Activated T-cell treated with anti-CD3 and anti-CD28 coated beads, Interleukin-2, amount 50 U/mL, for 72 hours (primary cell): ENCODE measurements at regions not wholly inside any gene's neighbourhood (a gene's known extent, or its start where the extent isn't known, plus 50 kb on each side); places are given as distances from the start of the nearest gene placed in this dataset.

ENCODE experiments used
- ATAC-seq, 2 donors: fragments of 150-1000 bp; cut with Tn5 transposase; replicated peaks in 1 of 2; 2 replicates each; pipeline ENCODE4 v1.10.0; 2021; ENCODE audit warnings: moderate library complexity in 2 of 2, mild to moderate bottlenecking in 1 of 2
- DNase-seq, 2 donors: peaks; one replicate each; pipeline ENCODE4 v3.0.0; 2021 to 2022; ENCODE audit warnings: mixed read lengths in 1 of 2
- H3K27ac Mint-ChIP-seq: one replicate; pipeline ENCODE4 v1.8.0; 2022; ENCODE audit warnings: mild to moderate bottlenecking, moderate library complexity, mixed read lengths
- H3K27me3 Mint-ChIP-seq: one replicate; pipeline ENCODE4 v1.8.0; 2022; ENCODE audit warnings: low read depth, mixed read lengths
- H3K36me3 Mint-ChIP-seq, 2 donors: one replicate each; pipeline ENCODE4 v1.8.0; 2022; ENCODE audit warnings: mixed read lengths in 2 of 2, mild to moderate bottlenecking in 1 of 2; ENCODE audit not compliant: insufficient read depth in 2 of 2
- H3K4me1 Mint-ChIP-seq: one replicate; pipeline ENCODE4 v1.8.0; 2022; ENCODE audit warnings: low read depth, mixed read lengths
- H3K4me3 Mint-ChIP-seq, 2 donors: one replicate each; pipeline ENCODE4 v1.8.0; 2022; ENCODE audit warnings: mild to moderate bottlenecking in 2 of 2, mixed read lengths in 2 of 2, moderate library complexity in 2 of 2
- H3K9me3 Mint-ChIP-seq, 2 donors: one replicate each; pipeline ENCODE4 v1.8.0; 2022; ENCODE audit warnings: mixed read lengths in 2 of 2

GRCh38 chr6:119980802-119981201 lies 631.2 kb upstream of the MAN1A1 start:
- H3K27ac Mint-ChIP-seq = no peak overlapping the region
- H3K4me3 Mint-ChIP-seq = no peak overlapping the region
- no peaks in the 10 kb centered on the region for H3K36me3 Mint-ChIP-seq
- no peaks in the 10 kb centered on the region for H3K27me3 Mint-ChIP-seq
- no peak for ATAC-seq
- H3K9me3 Mint-ChIP-seq = no peaks in the 10 kb centered on the region
- DNase-seq = no peak
- H3K4me1 Mint-ChIP-seq = no peaks in the 10 kb centered on the region

- no peak for DNase-seq
- ATAC-seq = no peak
- H3K27me3 Mint-ChIP-seq = no peaks in the 10 kb centered on the region
- no peak overlapping the region for H3K4me3 Mint-ChIP-seq
- no peaks in the 10 kb centered on the region for H3K36me3 Mint-ChIP-seq
- no peaks in the 10 kb centered on the region for H3K9me3 Mint-ChIP-seq
- H3K4me1 Mint-ChIP-seq = no peaks in the 10 kb centered on the region
- H3K27ac Mint-ChIP-seq = no peak overlapping the region
These were observed 630.3 kb upstream of the MAN1A1 start for GRCh38 chr6:119979862-119980261.

- ATAC-seq (no peak), DNase-seq (no peak)
- Mint-ChIP-seq H3K27me3 (no peaks in the 10 kb centered on the region), H3K27ac (no peak overlapping the region), H3K4me1 (no peaks in the 10 kb centered on the region), H3K4me3 (no peak overlapping the region), H3K36me3 (no peaks in the 10 kb centered on the region), H3K9me3 (no peaks in the 10 kb centered on the region)
These were observed 628.8 kb upstream of the MAN1A1 start for GRCh38 chr6:119978274-119978889.

- no peaks in the 10 kb centered on the region for H3K27me3 Mint-ChIP-seq
- no peaks in the 10 kb centered on the region for H3K36me3 Mint-ChIP-seq
- H3K9me3 Mint-ChIP-seq = no peaks in the 10 kb centered on the region
- H3K27ac Mint-ChIP-seq = no peak overlapping the region
- DNase-seq = no peak
- H3K4me3 Mint-ChIP-seq = no peak overlapping the region
- no peaks in the 10 kb centered on the region for H3K4me1 Mint-ChIP-seq
- no peak for ATAC-seq
These were observed 625.0 kb upstream of the MAN1A1 start for GRCh38 chr6:119974430-119975159.

- no peaks in the 10 kb centered on the region for H3K9me3 Mint-ChIP-seq
- H3K27ac Mint-ChIP-seq = no peak overlapping the region
- H3K4me3 Mint-ChIP-seq = no peak overlapping the region
- ATAC-seq = no peak
- DNase-seq = peak; percentile 15 to 34
- no peaks in the 10 kb centered on the region for H3K27me3 Mint-ChIP-seq
- no peaks in the 10 kb centered on the region for H3K36me3 Mint-ChIP-seq
- no peaks in the 10 kb centered on the region for H3K4me1 Mint-ChIP-seq
These were observed 616.9 kb upstream of the MAN1A1 start for GRCh38 chr6:119966484-119966883.

- no peaks in the 10 kb centered on the region for H3K27me3 Mint-ChIP-seq
- DNase-seq = no peak
- H3K4me1 Mint-ChIP-seq = no peaks in the 10 kb centered on the region
- no peak overlapping the region for H3K4me3 Mint-ChIP-seq
- no peak for ATAC-seq
- no peaks in the 10 kb centered on the region for H3K9me3 Mint-ChIP-seq
- H3K27ac Mint-ChIP-seq = no peak overlapping the region
- H3K36me3 Mint-ChIP-seq = no peaks in the 10 kb centered on the region
These were observed 616.3 kb upstream of the MAN1A1 start for GRCh38 chr6:119965900-119966299.

- Mint-ChIP-seq H3K4me1 (no peaks in the 10 kb centered on the region), H3K36me3 (no peaks in the 10 kb centered on the region), H3K9me3 (no peaks in the 10 kb centered on the region), H3K27ac (no peak overlapping the region), H3K4me3 (no peak overlapping the region), H3K27me3 (no peaks in the 10 kb centered on the region)
- DNase-seq (no peak), ATAC-seq (no peak)
These were observed 615.4 kb upstream of the MAN1A1 start for GRCh38 chr6:119965008-119965407.

- ATAC-seq = no peak
- no peaks in the 10 kb centered on the region for H3K27me3 Mint-ChIP-seq
- no peak overlapping the region for H3K27ac Mint-ChIP-seq
- no peak overlapping the region for H3K4me3 Mint-ChIP-seq
- H3K9me3 Mint-ChIP-seq = no peaks in the 10 kb centered on the region
- no peak for DNase-seq
- H3K4me1 Mint-ChIP-seq = no peaks in the 10 kb centered on the region
- no peaks in the 10 kb centered on the region for H3K36me3 Mint-ChIP-seq
These were observed 612.9 kb upstream of the MAN1A1 start for GRCh38 chr6:119962505-119962904.

GRCh38 chr6:119961450-119961849 lies 611.9 kb upstream of the MAN1A1 start:
- ATAC-seq (no peak), DNase-seq (no peak)
- H3K4me1 Mint-ChIP-seq = no peaks in the 10 kb centered on the region

GRCh38 chr6:119960456-119960855 lies 610.9 kb upstream of the MAN1A1 start:
- Mint-ChIP-seq H3K27ac (no peak overlapping the region), H3K4me3 (no peak overlapping the region), H3K27me3 (no peaks in the 10 kb centered on the region), H3K36me3 (no peaks in the 10 kb centered on the region), H3K4me1 (no peaks in the 10 kb centered on the region), H3K9me3 (no peaks in the 10 kb centered on the region)
- ATAC-seq (no peak), DNase-seq (no peak)

More at GRCh38 chr6:119961450-119961849, 611.9 kb upstream of the MAN1A1 start:
- Mint-ChIP-seq H3K36me3 (no peaks in the 10 kb centered on the region), H3K27me3 (no peaks in the 10 kb centered on the region), H3K27ac (no peak overlapping the region), H3K4me3 (no peak overlapping the region), H3K9me3 (no peaks in the 10 kb centered on the region)

- Mint-ChIP-seq H3K4me3 (no peak overlapping the region), H3K4me1 (no peaks in the 10 kb centered on the region), H3K27ac (no peak overlapping the region), H3K27me3 (no peaks in the 10 kb centered on the region), H3K9me3 (no peaks in the 10 kb centered on the region), H3K36me3 (no peaks in the 10 kb centered on the region)
- DNase-seq = no peak
- no peak for ATAC-seq
These were observed 610.5 kb upstream of the MAN1A1 start for GRCh38 chr6:119960036-119960435.

GRCh38 chr6:119957195-119957594 lies 607.6 kb upstream of the MAN1A1 start:
- H3K36me3 Mint-ChIP-seq = no peaks in the 10 kb centered on the region
- no peaks in the 10 kb centered on the region for H3K27me3 Mint-ChIP-seq
- no peak overlapping the region for H3K4me3 Mint-ChIP-seq
- no peaks in the 10 kb centered on the region for H3K4me1 Mint-ChIP-seq
- DNase-seq = no peak
- H3K9me3 Mint-ChIP-seq = peaks cover 2% of the 10 kb centered on the region in 2 donors
- no peak for ATAC-seq
- no peak overlapping the region for H3K27ac Mint-ChIP-seq

- H3K27me3 Mint-ChIP-seq = no peaks in the 10 kb centered on the region
- ATAC-seq (no peak), DNase-seq (no peak)
- peaks cover 2% of the 10 kb centered on the region in 2 donors for H3K9me3 Mint-ChIP-seq
- H3K36me3 Mint-ChIP-seq = no peaks in the 10 kb centered on the region
- no peak overlapping the region for H3K27ac Mint-ChIP-seq
- H3K4me3 Mint-ChIP-seq = no peak overlapping the region
- H3K4me1 Mint-ChIP-seq = no peaks in the 10 kb centered on the region
These were observed 603.1 kb upstream of the MAN1A1 start for GRCh38 chr6:119952696-119953095.

GRCh38 chr6:119950681-119951080 lies 601.1 kb upstream of the MAN1A1 start:
- Mint-ChIP-seq H3K36me3 (no peaks in the 10 kb centered on the region), H3K9me3 (peaks cover 2% of the 10 kb centered on the region in 2 donors), H3K4me3 (no peak overlapping the region), H3K27ac (no peak overlapping the region), H3K27me3 (no peaks in the 10 kb centered on the region), H3K4me1 (no peaks in the 10 kb centered on the region)
- ATAC-seq = no peak
- no peak for DNase-seq
